ENCODE measurements at regions not wholly inside any gene's neighbourhood (a gene's known extent, or its start where the extent isn't known, plus 50 kb on each side); places are given as distances from the start of the nearest gene placed in this dataset.
A peak's percentile ranks its signal among the peaks of the same experiment; 100 is the strongest.

GRCh38 chr7:45980973-45981372 lies 59.9 kb upstream of the IGFBP3 start:
- no peak for DNase-seq (ENCODE audit: low read depth)

DNA sequence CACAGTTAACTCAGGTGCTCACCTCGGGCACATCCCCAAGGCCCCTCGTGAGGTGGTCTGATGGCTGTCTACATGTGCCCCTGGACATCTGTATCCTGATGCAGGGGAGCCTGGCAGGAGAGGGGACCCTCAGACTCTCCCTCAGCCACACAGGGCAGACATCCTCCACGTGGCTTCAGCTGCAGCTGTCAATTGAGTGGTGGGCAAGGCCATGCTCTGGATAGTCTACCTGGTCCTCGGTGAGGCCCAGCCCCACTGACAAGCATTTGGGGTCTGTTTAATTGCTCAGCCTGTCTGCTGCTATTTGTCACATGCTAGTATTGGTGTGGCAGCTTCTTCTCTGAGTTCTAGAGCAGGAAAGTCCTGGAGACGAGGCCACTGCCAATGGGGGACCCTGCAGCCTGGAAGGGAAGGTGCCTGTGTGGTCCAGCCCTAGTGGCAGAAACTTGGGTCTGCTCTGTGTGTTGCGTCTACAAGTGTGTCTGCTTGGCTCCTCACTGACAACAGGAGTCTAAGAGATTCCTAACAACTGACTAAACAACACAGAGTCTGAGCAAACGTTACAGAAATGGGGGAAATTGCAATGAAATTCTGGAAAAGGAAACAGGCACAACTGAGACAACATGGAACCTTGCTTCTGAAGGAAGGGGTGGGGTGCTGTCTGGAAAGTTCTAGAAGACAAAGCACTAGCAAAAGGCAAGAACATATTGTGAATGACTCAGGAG lies 59.3 kb upstream of the IGFBP3 start:
- DNase-seq (ENCODE audit: low read depth): no peak

- DNase-seq (ENCODE audit: low read depth): no peak
Observed at GRCh38 chr7:45979275-45980180, 58.5 kb upstream of the IGFBP3 start.

DNA sequence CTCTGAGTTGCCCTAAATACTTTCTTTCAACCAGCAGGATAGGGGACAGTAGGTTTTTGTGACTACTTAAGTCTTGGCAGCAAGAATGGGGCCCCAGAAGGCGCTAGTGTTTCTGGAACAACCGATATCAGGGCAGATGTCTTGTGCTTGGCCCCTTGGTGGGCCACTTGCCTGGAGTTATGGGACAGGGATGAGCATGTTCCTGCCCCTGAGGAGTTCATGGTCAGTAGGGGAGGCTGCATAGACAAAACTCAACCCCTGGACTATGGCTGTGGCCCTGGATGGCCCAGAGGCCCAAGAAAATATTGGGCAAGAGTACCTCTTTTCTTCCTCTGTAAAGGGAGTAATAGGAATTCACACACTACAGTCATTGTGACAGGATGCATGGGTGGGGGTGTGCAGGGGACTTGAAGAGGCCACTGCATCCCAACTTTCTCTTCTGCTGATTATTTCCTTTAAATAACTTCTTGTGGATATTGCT lies 57.7 kb upstream of the IGFBP3 start:
- DNase-seq (ENCODE audit: low read depth): no peak

- peak; percentile 99 for DNase-seq (ENCODE audit: low read depth)
Observed at GRCh38 chr7:45978010-45978681, 57.1 kb upstream of the IGFBP3 start.

DNA sequence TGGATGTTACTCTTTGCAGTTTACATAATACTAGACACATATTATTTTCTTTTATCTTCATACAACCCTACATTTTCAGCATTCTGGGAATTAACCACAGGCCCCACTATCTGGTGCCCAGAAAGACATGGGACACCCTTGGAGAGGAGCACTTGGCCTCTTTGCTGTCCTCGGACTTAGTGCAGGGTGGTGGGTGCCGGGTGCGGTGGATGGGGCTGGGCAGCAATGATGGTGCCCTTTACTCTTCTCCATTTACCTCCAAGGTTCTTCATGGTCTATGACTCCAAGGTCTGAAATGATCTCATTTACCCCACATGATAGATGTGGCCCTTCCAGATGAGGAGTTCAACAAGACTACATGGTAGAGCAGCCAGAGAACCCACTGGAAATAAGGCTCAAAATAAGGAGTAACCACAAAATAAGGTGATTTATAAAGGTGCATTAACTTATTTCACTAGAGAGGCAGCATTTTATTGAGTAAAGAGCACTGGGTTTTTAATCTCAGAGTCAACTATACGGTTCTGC lies 56.2 kb upstream of the IGFBP3 start:
- DNase-seq (ENCODE audit: low read depth): no peak

DNA sequence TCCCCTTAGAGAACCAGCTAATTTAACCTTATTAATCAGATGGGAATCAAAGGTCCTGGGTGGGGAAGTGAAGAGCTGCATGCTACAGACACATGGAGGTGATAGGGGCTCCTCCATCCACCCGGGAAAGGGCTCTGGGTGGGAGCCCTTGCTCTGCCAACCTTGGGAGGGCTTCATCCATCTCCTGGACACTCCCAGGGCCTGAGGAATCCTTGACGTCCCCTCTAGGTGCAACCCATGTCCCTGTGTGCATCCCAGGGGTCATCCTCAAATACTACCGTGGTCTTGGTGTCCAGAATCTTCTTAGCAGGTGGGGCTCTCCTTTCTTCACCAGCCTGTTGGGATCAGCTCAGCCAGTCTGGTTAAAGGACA lies 55.4 kb upstream of the IGFBP3 start:
- no peak for DNase-seq (ENCODE audit: low read depth)

GRCh38 chr7:45975847-45976484 lies 54.9 kb upstream of the IGFBP3 start:
- DNase-seq (ENCODE audit: low read depth): no peak

DNA sequence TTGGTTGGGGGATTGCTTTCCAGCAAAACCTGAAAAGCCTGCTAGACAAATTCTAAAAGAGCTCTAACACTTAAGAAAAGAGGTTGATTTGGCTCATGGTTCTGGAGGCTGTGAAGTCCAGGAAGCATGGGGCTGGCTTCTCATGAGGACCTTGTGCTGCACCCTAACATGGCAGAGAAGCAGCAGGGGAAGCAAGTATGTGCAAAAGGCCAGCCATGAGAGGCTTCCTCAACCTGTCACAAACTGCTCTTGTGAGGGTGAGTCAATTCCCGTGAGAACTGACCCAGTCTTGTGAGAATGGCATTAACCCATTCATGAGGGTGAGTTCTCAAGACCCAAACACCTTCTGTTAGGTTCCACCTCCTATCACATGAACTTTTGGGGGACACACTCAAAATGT lies 54.3 kb upstream of the IGFBP3 start:
- no peak for DNase-seq (ENCODE audit: low read depth)

DNA sequence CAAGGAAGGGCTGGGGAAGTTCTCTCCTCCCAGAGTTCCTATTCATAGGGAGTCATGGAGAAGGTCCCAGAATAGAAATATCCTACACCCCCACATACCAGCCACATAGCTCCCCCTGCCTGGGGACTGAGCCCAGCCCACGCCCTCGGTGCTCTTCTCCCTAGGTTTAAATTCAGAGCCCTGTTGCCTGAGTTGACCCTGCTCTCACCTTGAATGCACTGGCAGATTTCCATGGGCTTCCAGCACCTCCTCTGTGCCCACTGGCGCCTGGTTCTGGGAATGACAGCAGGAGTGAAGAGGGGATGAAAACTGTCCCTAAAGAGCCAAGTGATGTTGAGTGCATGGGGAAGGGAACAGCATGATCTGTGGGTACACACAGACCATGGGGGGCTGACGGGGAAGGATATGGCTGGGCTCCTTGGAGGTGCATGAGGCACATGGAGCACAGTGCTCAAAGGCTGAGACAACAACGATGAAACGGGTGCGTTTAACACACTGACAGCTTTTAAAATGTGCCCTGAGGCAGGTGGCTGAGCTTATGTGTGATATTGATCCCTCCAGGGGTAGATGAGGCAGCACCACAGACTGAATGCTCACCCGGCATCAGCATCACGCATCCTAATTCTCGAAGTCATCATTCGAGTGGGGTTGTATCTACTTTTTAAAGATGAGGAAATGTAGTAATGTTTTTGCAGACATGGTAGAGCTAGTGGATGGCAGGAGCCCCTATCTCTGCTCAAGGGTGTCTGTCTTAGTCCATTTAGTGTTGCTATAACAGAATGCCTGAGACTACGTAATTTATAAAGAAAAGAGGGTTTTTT lies 53.7 kb upstream of the IGFBP3 start:
- DNase-seq (ENCODE audit: low read depth): no peak

DNA sequence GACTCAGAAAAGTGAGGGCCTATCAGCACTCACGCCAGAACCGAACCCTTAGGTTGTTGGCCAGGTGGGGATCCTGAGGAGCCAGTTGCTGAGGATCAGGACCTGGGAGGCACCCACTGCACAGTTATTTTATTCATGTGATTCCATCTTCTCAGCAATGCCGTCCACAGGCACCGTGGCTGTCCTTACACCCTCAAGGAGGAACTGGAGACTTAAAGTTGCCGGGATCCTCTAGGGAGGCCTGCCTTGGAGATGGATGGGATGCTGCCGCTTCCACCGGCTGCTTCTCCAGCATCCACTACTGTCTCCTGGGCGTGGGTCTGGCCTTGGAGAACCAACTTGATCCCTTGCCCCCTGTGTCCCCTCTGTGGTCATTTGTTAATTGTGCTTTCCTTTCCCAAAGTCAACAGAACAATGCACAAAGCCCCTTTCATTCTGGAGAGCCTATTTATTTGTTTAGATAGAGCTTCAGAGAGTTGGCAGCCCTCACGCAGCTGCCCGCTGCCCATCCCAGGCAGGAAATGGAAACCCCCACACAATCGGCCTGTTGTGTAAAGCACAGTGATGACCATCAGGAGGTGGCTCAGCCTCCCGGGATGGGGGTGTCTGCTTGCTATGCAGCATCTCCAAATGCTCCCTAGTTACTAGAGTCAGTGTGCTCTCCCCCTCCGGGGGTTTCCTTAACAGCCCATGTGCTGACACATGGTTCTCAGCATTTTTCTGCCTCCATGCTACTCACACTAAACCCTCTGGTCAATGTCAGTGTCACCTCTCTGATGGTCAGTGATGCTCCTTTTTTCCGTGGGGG lies 52.9 kb upstream of the IGFBP3 start:
- peak; percentile 83 for DNase-seq (ENCODE audit: low read depth)

- no peak for DNase-seq (ENCODE audit: low read depth)
Observed at GRCh38 chr7:45972629-45973312, 51.7 kb upstream of the IGFBP3 start.

- DNase-seq (ENCODE audit: low read depth): no peak
Observed at GRCh38 chr7:45971661-45972175, 50.6 kb upstream of the IGFBP3 start.

GRCh38 chr7:45971171-45971570 lies 50.1 kb upstream of the IGFBP3 start:
- no peak for DNase-seq (ENCODE audit: low read depth)

Data from HT1080 (cell line).